GM12878 (cell line): ENCODE measurements at regions not wholly inside any gene's neighbourhood (a gene's known extent, or its start where the extent isn't known, plus 50 kb on each side); places are given as distances from the start of the nearest gene placed in this dataset.

Experiments
- EP300 ChIP-seq, 2 experiments: fragments of 150-350 bp in 1 of 2; IDR thresholded peaks; 2 replicates each; pipeline ENCODE4 v1.6.1; 2011 to 2012; ENCODE audit warnings: low read depth in 2 of 2, low read length in 2 of 2, borderline replicate concordance in 1 of 2, improper control_type of control experiment in 1 of 2, inconsistent platforms in 1 of 2; ENCODE audit not compliant: control insufficient read depth in 1 of 2
- TF ChIP-seq, protein P1 (sequence below): IDR thresholded peaks from 2 replicates; pipeline ENCODE4 v1.6.1; 2011; ENCODE audit warnings: low read depth, mild to moderate bottlenecking, low read length, moderate library complexity, borderline replicate concordance; ENCODE audit errors: extremely low read depth

DNA sequence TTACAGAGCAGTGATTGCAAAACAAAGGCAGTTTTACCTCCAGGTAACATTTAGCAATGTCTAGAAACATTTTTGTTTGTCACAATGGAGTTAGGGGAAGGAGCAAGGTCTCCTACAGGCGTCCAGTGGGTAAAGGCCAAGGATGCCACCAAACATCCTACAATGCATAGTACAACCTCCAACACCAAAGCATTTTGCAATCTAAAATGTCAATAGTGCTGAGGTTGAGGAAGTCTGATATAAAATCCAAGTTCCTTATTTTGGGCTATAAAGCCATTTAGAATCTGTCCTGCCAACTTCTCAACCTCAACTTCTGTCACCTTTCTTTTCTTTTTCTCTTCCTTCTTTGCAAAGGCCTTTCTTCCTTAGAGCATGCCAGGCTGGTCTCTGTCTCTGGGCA, 111.2 kb downstream of the FASLG start:
- no peak for TF ChIP-seq EP300 (IDR thresholded peaks at IDR 0.05; ENCODE audit: borderline replicate concordance in 1 of 2, control insufficient read depth in 1 of 2, low read depth in 2 of 2, low read length in 2 of 2)
- TF ChIP-seq, protein P1, sequence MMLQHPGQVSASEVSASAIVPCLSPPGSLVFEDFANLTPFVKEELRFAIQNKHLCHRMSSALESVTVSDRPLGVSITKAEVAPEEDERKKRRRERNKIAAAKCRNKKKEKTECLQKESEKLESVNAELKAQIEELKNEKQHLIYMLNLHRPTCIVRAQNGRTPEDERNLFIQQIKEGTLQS, result no peak
